ENCODE measurements at regions not wholly inside any gene's neighbourhood (a gene's known extent, or its start where the extent isn't known, plus 50 kb on each side); places are given as distances from the start of the nearest gene placed in this dataset.

DNA sequence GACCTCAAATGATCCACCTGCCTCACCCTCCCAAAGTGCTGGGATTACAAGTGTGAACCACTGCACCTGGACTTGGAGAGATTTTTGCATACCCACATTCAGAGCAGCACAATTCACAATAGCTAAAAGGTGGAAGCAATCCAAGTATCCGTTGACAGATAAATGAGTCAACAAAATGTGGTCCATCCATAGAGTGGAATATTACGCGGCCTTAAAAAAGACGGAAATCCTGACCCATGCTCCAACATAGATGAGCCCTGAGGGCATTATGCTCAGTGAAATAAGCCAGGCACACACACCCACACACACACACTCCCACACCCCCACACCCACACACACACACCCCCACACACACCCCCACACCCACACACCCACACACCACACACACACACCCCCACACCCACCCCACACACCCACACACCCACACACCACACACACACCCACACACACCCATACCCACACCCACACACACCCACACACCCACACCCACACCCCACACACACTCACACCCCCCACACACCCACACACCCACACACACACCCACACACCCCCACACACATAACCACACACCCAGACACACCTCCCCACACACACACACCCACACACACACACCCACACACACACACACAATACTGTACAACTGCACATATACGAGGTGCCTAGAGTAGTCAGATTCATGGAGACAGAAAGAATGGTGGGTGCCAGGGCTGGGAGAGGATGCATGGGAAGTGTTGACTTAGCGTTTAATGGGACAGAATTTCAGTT is 124.7 kb downstream of the FOXL1 start:
- TF ChIP-seq CTCF (conservative IDR thresholded peaks at IDR 0.05; ENCODE audit: low read depth): no peak
- ChIA-PET CTCF (no interaction called here), POLR2A (ENCODE audit: low non-redundant PET) (no interaction called here)
- no peak for DNase-seq (ENCODE audit: low spot score)
- no peak overlapping the region for H3K27ac ChIP-seq

GRCh38 chr16:86704516-86704915 is 126.2 kb downstream of the FOXL1 start:
- ChIA-PET POLR2A (ENCODE audit: low non-redundant PET) (no interaction called here), CTCF (interaction anchor here (0.6 to 0.7 kb wide), 2 partner anchors 11 to 98 kb away, joined by 3 to 4 read pairs; no protein-coding TSS in a partner anchor)

DNA sequence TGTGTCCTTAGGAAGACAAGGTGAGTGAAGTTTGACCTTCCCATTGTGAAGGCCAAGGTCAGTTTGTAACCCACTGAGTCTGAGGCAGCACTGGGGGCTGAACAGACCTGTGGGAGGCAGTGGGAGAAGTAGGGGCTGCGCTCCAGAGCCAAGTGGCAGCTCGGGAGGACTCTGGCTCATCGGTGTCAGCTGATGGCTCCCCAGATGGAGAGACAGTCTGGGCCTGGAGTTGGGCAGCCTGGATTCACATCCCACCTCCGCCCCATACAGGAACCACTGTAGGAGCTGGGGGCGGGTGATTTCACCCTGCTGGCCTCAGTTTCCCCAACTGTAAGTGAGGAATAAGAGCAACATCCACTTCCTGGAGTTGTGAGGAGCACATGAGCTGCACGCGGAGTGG is 128.4 kb downstream of the FOXL1 start:
- ChIA-PET CTCF (no interaction called here), POLR2A (ENCODE audit: low non-redundant PET) (no interaction called here)
- no peak for DNase-seq (ENCODE audit: low spot score)

More at GRCh38 chr16:86704516-86704915, 126.2 kb downstream of the FOXL1 start:
- DNase-seq (ENCODE audit: low spot score): no peak
- TF ChIP-seq CTCF (conservative IDR thresholded peaks at IDR 0.05; ENCODE audit: low read depth): no peak
- no peak overlapping the region for H3K27ac ChIP-seq

GRCh38 chr16:86707171-86707570 is 128.8 kb downstream of the FOXL1 start:
- CTCF ChIA-PET: no interaction called here
- POLR2A ChIA-PET (ENCODE audit: low non-redundant PET): no interaction called here
- no peak for DNase-seq (ENCODE audit: low spot score)
- no peak for TF ChIP-seq CTCF (conservative IDR thresholded peaks at IDR 0.05; ENCODE audit: low read depth)
- H3K27ac ChIP-seq: no peak overlapping the region

More for the DNA sequence above, 128.4 kb downstream of the FOXL1 start:
- TF ChIP-seq CTCF (conservative IDR thresholded peaks at IDR 0.05; ENCODE audit: low read depth): no peak
- no peak overlapping the region for H3K27ac ChIP-seq

DNA sequence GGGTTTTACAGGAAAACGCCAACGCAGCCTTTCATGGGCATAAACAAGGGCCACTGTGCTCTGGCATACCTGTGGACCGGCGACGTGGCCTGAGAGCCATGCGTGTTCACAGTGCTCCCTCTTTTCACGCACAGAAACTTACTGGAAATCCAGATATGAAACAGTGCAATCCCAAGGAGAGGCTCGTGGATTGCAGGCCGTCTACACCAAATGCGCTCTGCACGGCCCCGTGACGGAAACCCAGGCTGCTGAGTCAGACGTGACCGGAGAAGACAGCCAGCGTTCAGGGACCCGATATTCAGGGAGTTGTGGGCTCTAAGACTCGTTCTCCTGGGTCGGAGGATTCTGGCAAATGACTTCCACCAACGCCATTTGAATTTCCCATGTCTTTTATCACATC is 129.2 kb downstream of the FOXL1 start:
- ChIA-PET CTCF (no interaction called here), POLR2A (ENCODE audit: low non-redundant PET) (no interaction called here)
- DNase-seq (ENCODE audit: low spot score): no peak
- TF ChIP-seq CTCF (conservative IDR thresholded peaks at IDR 0.05; ENCODE audit: low read depth): no peak
- no peak overlapping the region for H3K27ac ChIP-seq

- DNase-seq (ENCODE audit: low spot score): no peak
- no peak overlapping the region for H3K27ac ChIP-seq
- CTCF ChIA-PET: no interaction called here
- POLR2A ChIA-PET (ENCODE audit: low non-redundant PET): no interaction called here
- TF ChIP-seq CTCF (conservative IDR thresholded peaks at IDR 0.05; ENCODE audit: low read depth): no peak
Measured at GRCh38 chr16:86708431-86708830, 130.1 kb downstream of the FOXL1 start.

Data from RWPE1 (cell line).